ENCODE measurements at regions not wholly inside any gene's neighbourhood (a gene's known extent, or its start where the extent isn't known, plus 50 kb on each side); places are given as distances from the start of the nearest gene placed in this dataset.

- TF ChIP-seq GATA2 (IDR thresholded peaks at IDR 0.05; ENCODE audit: low read depth, low read length): no peak
- TF ChIP-seq GATA3 (IDR thresholded peaks at IDR 0.05; ENCODE audit: low read depth, low read length): no peak
These were observed 1647.4 kb upstream of the CDH9 start for GRCh38 chr5:28685794-28686193.
